ENCODE measurements at regions not wholly inside any gene's neighbourhood (a gene's known extent, or its start where the extent isn't known, plus 50 kb on each side); places are given as distances from the start of the nearest gene placed in this dataset.

DNA sequence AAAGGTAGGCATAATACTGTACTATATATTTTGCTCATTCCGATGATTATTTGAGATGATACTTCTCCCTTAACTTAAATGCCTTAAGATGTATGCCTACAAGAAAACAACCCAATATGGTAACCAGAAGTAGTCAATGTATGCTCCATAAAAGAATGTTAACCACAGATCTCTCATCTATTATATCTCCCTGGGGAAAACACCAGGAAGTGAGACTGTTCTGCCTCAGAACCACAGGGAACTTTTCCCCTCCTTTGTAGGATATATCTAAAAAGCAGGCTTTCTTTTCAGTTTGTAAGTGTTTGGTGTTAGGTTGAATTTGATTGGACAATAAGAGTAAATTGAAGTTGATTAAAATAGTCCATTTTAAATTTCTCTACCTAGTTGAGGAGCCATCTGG lies 1160.5 kb upstream of the NXPH2 start:
- POLR2A ChIA-PET: no interaction called here
- Mint-ChIP-seq H3K4me1 (no peaks in the 10 kb centered on the region), H3K4me3 (no peak overlapping the region), H3K9me3 (ENCODE audit: insufficient read depth) (peaks cover 9% of the 10 kb centered on the region), H3K27ac (no peak overlapping the region), H3K27me3 (no peaks in the 10 kb centered on the region)
- Histone ChIP-seq H3K27me3 (replicated peaks in 1 of 4; ENCODE audit: control extremely low read depth in 1 of 4, control insufficient read depth in 3 of 4, insufficient read depth in 4 of 4, low read length in 3 of 4) (no peaks in the 10 kb centered on the region), H3K4me1 (ENCODE audit: control insufficient read depth in 2 of 2, insufficient read depth in 2 of 2, low read length in 2 of 2) (no peaks in the 10 kb centered on the region), H3K36me3 (replicated peaks in 1 of 2; ENCODE audit: control extremely low read depth in 1 of 2, control insufficient read depth in 1 of 2, extremely low read depth in 1 of 2, insufficient read depth in 2 of 2, low read length in 1 of 2) (no peaks in the 10 kb centered on the region), H3K9ac (ENCODE audit: low read length) (no peak overlapping the region), H3K4me2 (replicated peaks; ENCODE audit: low read depth, low read length, poor library complexity, severe bottlenecking) (no peak overlapping the region), H3K79me2 (ENCODE audit: control insufficient read depth, insufficient read depth, low read length) (no peaks in the 10 kb centered on the region), H2AFZ (ENCODE audit: insufficient read depth, low read depth, low read length, poor library complexity, severe bottlenecking) (no peak overlapping the region), H3K9me3 (ENCODE audit: control extremely low read depth in 1 of 3, control insufficient read depth in 2 of 3, insufficient read depth in 1 of 3, low read length in 2 of 3) (peaks cover 0 to 2% (median 0%) of the 10 kb centered on the region in 3 donors), H3K4me3 (ENCODE audit: control extremely low read depth in 1 of 5, extremely low read depth in 1 of 5, insufficient read depth in 1 of 5, low read depth in 2 of 5, low read length in 4 of 5) (no peak overlapping the region), H4K20me1 (ENCODE audit: control insufficient read depth, insufficient read depth, low read length, poor library complexity, severe bottlenecking) (no peaks in the 10 kb centered on the region), H3K27ac (ENCODE audit: low read length in 2 of 2) (no peak overlapping the region)
- CTCF ChIA-PET: no interaction called here
- DNase-seq (no peak), ATAC-seq (ENCODE audit: low read depth) (no peak)
- WGBS (ENCODE audit: insufficient coverage): no CpG with 5 or more reads among the region's 1 CpG
- no peak for TF ChIP-seq EZH2 (IDR thresholded peaks at IDR 0.05; ENCODE audit: borderline replicate concordance, insufficient read depth, low read depth, low read length, poor library complexity, severe bottlenecking)
- TF ChIP-seq, protein P1, sequence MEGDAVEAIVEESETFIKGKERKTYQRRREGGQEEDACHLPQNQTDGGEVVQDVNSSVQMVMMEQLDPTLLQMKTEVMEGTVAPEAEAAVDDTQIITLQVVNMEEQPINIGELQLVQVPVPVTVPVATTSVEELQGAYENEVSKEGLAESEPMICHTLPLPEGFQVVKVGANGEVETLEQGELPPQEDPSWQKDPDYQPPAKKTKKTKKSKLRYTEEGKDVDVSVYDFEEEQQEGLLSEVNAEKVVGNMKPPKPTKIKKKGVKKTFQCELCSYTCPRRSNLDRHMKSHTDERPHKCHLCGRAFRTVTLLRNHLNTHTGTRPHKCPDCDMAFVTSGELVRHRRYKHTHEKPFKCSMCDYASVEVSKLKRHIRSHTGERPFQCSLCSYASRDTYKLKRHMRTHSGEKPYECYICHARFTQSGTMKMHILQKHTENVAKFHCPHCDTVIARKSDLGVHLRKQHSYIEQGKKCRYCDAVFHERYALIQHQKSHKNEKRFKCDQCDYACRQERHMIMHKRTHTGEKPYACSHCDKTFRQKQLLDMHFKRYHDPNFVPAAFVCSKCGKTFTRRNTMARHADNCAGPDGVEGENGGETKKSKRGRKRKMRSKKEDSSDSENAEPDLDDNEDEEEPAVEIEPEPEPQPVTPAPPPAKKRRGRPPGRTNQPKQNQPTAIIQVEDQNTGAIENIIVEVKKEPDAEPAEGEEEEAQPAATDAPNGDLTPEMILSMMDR (IDR thresholded peaks at IDR 0.05): no peak
- intact Hi-C loops (cut with micrococcal nuclease): no loop called here

DNA sequence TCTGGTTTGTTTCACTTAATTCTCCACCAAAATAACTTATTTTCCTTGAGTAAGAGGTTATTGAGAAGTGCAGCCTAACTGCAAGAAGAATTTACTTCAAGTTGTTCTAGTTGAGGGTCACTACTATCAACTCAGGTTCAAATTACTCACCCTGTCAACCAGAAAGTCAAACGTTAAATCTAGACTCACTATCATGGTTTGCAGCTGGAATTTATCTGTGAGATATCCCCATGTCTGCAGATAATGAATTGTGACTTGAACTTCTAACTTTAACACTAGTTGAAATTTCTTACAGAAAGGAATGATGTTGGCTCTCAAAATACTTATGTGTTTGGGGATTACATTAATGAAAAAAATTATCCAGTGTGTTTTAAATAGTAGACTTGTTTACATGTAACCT lies 1145.7 kb upstream of the NXPH2 start:
- H4K20me1 ChIP-seq (ENCODE audit: control insufficient read depth, insufficient read depth, low read length, poor library complexity, severe bottlenecking): no peaks in the 10 kb centered on the region
- no peak overlapping the region for H3K9ac ChIP-seq (ENCODE audit: low read length)
- no peak overlapping the region for H2AFZ ChIP-seq (ENCODE audit: insufficient read depth, low read depth, low read length, poor library complexity, severe bottlenecking)
- no peak for TF ChIP-seq EZH2 (IDR thresholded peaks at IDR 0.05; ENCODE audit: borderline replicate concordance, insufficient read depth, low read depth, low read length, poor library complexity, severe bottlenecking)
- TF ChIP-seq, protein P1 (IDR thresholded peaks at IDR 0.05): no peak
- intact Hi-C loops (cut with micrococcal nuclease): no loop called here
- H3K4me1 Mint-ChIP-seq: no peaks in the 10 kb centered on the region
- H3K9me3 ChIP-seq (ENCODE audit: control extremely low read depth in 1 of 3, control insufficient read depth in 2 of 3, insufficient read depth in 1 of 3, low read length in 2 of 3): no peaks in the 10 kb centered on the region
- no peaks in the 10 kb centered on the region for H3K36me3 ChIP-seq (replicated peaks in 1 of 2; ENCODE audit: control extremely low read depth in 1 of 2, control insufficient read depth in 1 of 2, extremely low read depth in 1 of 2, insufficient read depth in 2 of 2, low read length in 1 of 2)
- no peaks in the 10 kb centered on the region for H3K27me3 ChIP-seq (replicated peaks in 1 of 4; ENCODE audit: control extremely low read depth in 1 of 4, control insufficient read depth in 3 of 4, insufficient read depth in 4 of 4, low read length in 3 of 4)
- ATAC-seq (ENCODE audit: low read depth) (no peak), DNase-seq (no peak)
- POLR2A ChIA-PET: no interaction called here
- no peaks in the 10 kb centered on the region for H3K79me2 ChIP-seq (ENCODE audit: control insufficient read depth, insufficient read depth, low read length)
- H3K27ac ChIP-seq (ENCODE audit: low read length in 2 of 2): no peak overlapping the region
- CTCF ChIA-PET: no interaction called here
- no peak overlapping the region for H3K4me2 ChIP-seq (replicated peaks; ENCODE audit: low read depth, low read length, poor library complexity, severe bottlenecking)
- H3K4me3 ChIP-seq (ENCODE audit: control extremely low read depth in 1 of 5, extremely low read depth in 1 of 5, insufficient read depth in 1 of 5, low read depth in 2 of 5, low read length in 4 of 5): no peak overlapping the region
- H3K9me3 Mint-ChIP-seq (ENCODE audit: insufficient read depth): no peaks in the 10 kb centered on the region
- H3K27me3 Mint-ChIP-seq: no peaks in the 10 kb centered on the region
- H3K4me3 Mint-ChIP-seq: no peak overlapping the region
- WGBS (ENCODE audit: insufficient coverage): no CpG with 5 or more reads among the region's 1 CpG
- no peak overlapping the region for H3K27ac Mint-ChIP-seq
- no peaks in the 10 kb centered on the region for H3K4me1 ChIP-seq (ENCODE audit: control insufficient read depth in 2 of 2, insufficient read depth in 2 of 2, low read length in 2 of 2)

Measured in B cell (primary cell).